H1 (cell line): ENCODE measurements at regions not wholly inside any gene's neighbourhood (a gene's known extent, or its start where the extent isn't known, plus 50 kb on each side); places are given as distances from the start of the nearest gene placed in this dataset.

ENCODE experiments used
- CTCF ChIA-PET: fragments of 300-600 bp; sonication (Branson Sonifier 250); formaldehyde crosslinking; loops from one replicate; lab custom pipeline; 2021; ENCODE audit not compliant: partially characterized antibody; lab: Charles Lee
- POLR2A ChIA-PET: fragments of 300-600 bp; sonication (Branson Sonifier 250); formaldehyde crosslinking; loops from one replicate; lab custom pipeline; 2021; ENCODE audit warnings: inconsistent platforms; ENCODE audit not compliant: partially characterized antibody; lab: Charles Lee
- DNase-seq, 2 experiments: peaks; one replicate each; pipeline versions ENCODE4 v3.0.0 to v3.0.0-alpha.2; 2010 to 2022; ENCODE audit warnings: low spot score in 2 of 2, low read depth in 1 of 2, mixed read lengths in 1 of 2
- FAIRE-seq: peaks from 2 replicates; lab custom pipeline; 2011; peaks lifted over from hg19 to GRCh38; lab: Jason Lieb, UNC
- H2AFZ ChIP-seq: 2 replicates; pipeline ENCODE4 v1.8.1; 2012; ENCODE audit warnings: low read length, inconsistent platforms
- H2AK5ac ChIP-seq: 2 replicates; pipeline ENCODE4 v1.6.1; 2013; ENCODE audit warnings: low read depth, low read length
- H2BK120ac ChIP-seq: replicated peaks from 2 replicates; pipeline ENCODE3; 2013; ENCODE audit warnings: low read depth, low read length, inconsistent platforms
- H2BK12ac ChIP-seq: 2 replicates; pipeline ENCODE4 v1.6.1; 2013; ENCODE audit warnings: low read depth, low read length
- H2BK15ac ChIP-seq: 2 replicates; pipeline ENCODE4 v1.6.1; 2013; ENCODE audit warnings: low read length
- H2BK20ac ChIP-seq: 2 replicates; pipeline ENCODE4 v1.6.1; 2013; ENCODE audit warnings: low read length
- H2BK5ac ChIP-seq: 2 replicates; pipeline ENCODE4 v1.6.1; 2013; ENCODE audit warnings: low read depth, low read length
- H3K14ac ChIP-seq: 2 replicates; pipeline ENCODE4 v1.6.1; 2013; ENCODE audit warnings: inconsistent platforms; ENCODE audit not compliant: insufficient read length
- H3K18ac ChIP-seq: 2 replicates; pipeline ENCODE4 v1.6.1; 2013; ENCODE audit warnings: low read length; ENCODE audit errors: extremely low read depth
- H3K23ac ChIP-seq: 2 replicates; pipeline ENCODE4 v1.6.1; 2013; ENCODE audit warnings: inconsistent platforms; ENCODE audit not compliant: insufficient read length
- H3K23me2 ChIP-seq: 2 replicates; pipeline ENCODE4 v1.6.1; 2013; ENCODE audit warnings: low read depth, low read length
- H3K27ac ChIP-seq: 2 replicates; pipeline ENCODE4 v1.6.1; 2011; ENCODE audit warnings: low read depth, low read length, inconsistent platforms
- H3K27me3 ChIP-seq, 4 experiments: replicated peaks in 1 of 4; 1 replicate in 1 of 4; 2 replicates in 3 of 4; pipeline versions ENCODE4 v1.6.1 to v1.8.1; 2011 to 2013; ENCODE audit warnings: low read length in 3 of 4, mild to moderate bottlenecking in 3 of 4, inconsistent platforms in 2 of 4, mixed read lengths in 2 of 4, moderate library complexity in 1 of 4; ENCODE audit not compliant: control insufficient read depth in 3 of 4, insufficient read depth in 3 of 4; ENCODE audit errors: extremely low read depth in 1 of 4
- H3K36me3 ChIP-seq, 4 experiments: 2 replicates each; pipeline versions ENCODE4 v1.6.1 to v1.8.1; 2011 to 2013; ENCODE audit warnings: mild to moderate bottlenecking in 4 of 4, low read length in 3 of 4, moderate library complexity in 2 of 4, control low read depth in 1 of 4, inconsistent platforms in 1 of 4; ENCODE audit not compliant: insufficient read depth in 4 of 4, control insufficient read depth in 2 of 4
- H3K4ac ChIP-seq: replicated peaks from 2 replicates; pipeline ENCODE3; 2013; ENCODE audit warnings: low read length, low read depth, mixed read lengths, inconsistent platforms; ENCODE audit not compliant: insufficient read length
- H3K4me1 ChIP-seq, 4 experiments: replicated peaks in 1 of 4; 1 replicate in 1 of 4; 2 replicates in 3 of 4; pipeline versions ENCODE4 v1.6.1 to v1.8.1; 2011 to 2013; ENCODE audit warnings: low read length in 3 of 4, inconsistent platforms in 2 of 4, mixed read lengths in 1 of 4; ENCODE audit not compliant: insufficient read depth in 4 of 4, control insufficient read depth in 3 of 4
- H3K4me2 ChIP-seq, 2 experiments: 2 replicates each; pipeline versions ENCODE4 v1.6.1 to v1.8.1; 2011 to 2013; ENCODE audit warnings: low read depth in 2 of 2, low read length in 2 of 2, control low read depth in 1 of 2, inconsistent platforms in 1 of 2, mild to moderate bottlenecking in 1 of 2; ENCODE audit not compliant: insufficient read depth in 1 of 2
- H3K4me3 ChIP-seq, 4 experiments: fragments of 200-600, 300-600 bp in 1 of 4; sonication (generic), shearing (Covaris generic), sonication (Bioruptor Twin) in 1 of 4; 2 replicates each; pipeline versions ENCODE4 v1.5.1 to v1.8.1; 2011 to 2016; ENCODE audit warnings: low read length in 4 of 4, low read depth in 3 of 4, control low read depth in 2 of 4, inconsistent platforms in 2 of 4, mild to moderate bottlenecking in 2 of 4, mixed read lengths in 1 of 4, moderate library complexity in 1 of 4; ENCODE audit not compliant: insufficient read depth in 2 of 4; ENCODE audit errors: extremely low read depth in 1 of 4
- H3K56ac ChIP-seq: replicated peaks from 2 replicates; pipeline ENCODE3; 2013; ENCODE audit warnings: low read depth, mild to moderate bottlenecking, mixed read lengths, low read length, inconsistent platforms; ENCODE audit not compliant: insufficient read length
- H3K79me1 ChIP-seq: 2 replicates; pipeline ENCODE4 v1.6.1; 2013; ENCODE audit warnings: low read depth, low read length, control low read depth
- H3K79me2 ChIP-seq, 2 experiments: 2 replicates each; pipeline versions ENCODE4 v1.6.1 to v1.8.1; 2012 to 2013; ENCODE audit warnings: low read length in 2 of 2, mild to moderate bottlenecking in 2 of 2, inconsistent platforms in 1 of 2; ENCODE audit not compliant: insufficient read depth in 2 of 2, control insufficient read depth in 1 of 2
- H3K9ac ChIP-seq, 4 experiments: replicated peaks in 1 of 4; 1 replicate in 1 of 4; 2 replicates in 3 of 4; pipeline versions ENCODE4 v1.6.1 to v1.8.1; 2011 to 2013; ENCODE audit warnings: low read depth in 3 of 4, low read length in 3 of 4, control low read depth in 2 of 4, mild to moderate bottlenecking in 2 of 4, moderate library complexity in 2 of 4, inconsistent platforms in 1 of 4; ENCODE audit errors: extremely low read depth in 1 of 4
- H3K9me3 ChIP-seq, 2 experiments: 2 replicates each; pipeline versions ENCODE4 v1.6.1 to v1.8.1; 2012 to 2013; ENCODE audit warnings: mild to moderate bottlenecking in 2 of 2, moderate library complexity in 2 of 2, control low read depth in 1 of 2, inconsistent platforms in 1 of 2, low read depth in 1 of 2, low read length in 1 of 2, mixed read lengths in 1 of 2; ENCODE audit not compliant: insufficient read depth in 2 of 2
- H4K20me1 ChIP-seq, 2 experiments: replicated peaks in 1 of 2; 2 replicates each; pipeline versions ENCODE3 to v1.8.1; 2011 to 2013; ENCODE audit warnings: inconsistent platforms in 2 of 2, low read length in 2 of 2, mild to moderate bottlenecking in 1 of 2; ENCODE audit not compliant: insufficient read depth in 2 of 2, control insufficient read depth in 1 of 2
- H4K5ac ChIP-seq: 2 replicates; pipeline ENCODE4 v1.6.1; 2013; ENCODE audit warnings: low read length, low read depth, mixed read lengths, inconsistent platforms; ENCODE audit not compliant: insufficient read length
- H4K8ac ChIP-seq: 2 replicates; pipeline ENCODE4 v1.8.0; 2013; ENCODE audit warnings: mild to moderate bottlenecking, moderate library complexity, low read length, inconsistent platforms; ENCODE audit not compliant: insufficient read depth; ENCODE audit errors: extremely low read depth
- H4K91ac ChIP-seq: replicated peaks from 2 replicates; pipeline ENCODE3; 2013; ENCODE audit warnings: low read length, mixed read lengths, inconsistent platforms; ENCODE audit not compliant: insufficient read length
- BACH1 ChIP-seq: IDR thresholded peaks from 2 replicates; pipeline ENCODE4 v1.6.1; 2012; ENCODE audit warnings: low read length, improper control_type of control experiment
- BCL11A ChIP-seq, 2 experiments: IDR thresholded peaks; one replicate each; pipeline ENCODE4 v1.6.1; 2011; ENCODE audit warnings: low read depth in 2 of 2, low read length in 2 of 2, mild to moderate bottlenecking in 2 of 2
- HDAC6 ChIP-seq: IDR thresholded peaks from one replicate; pipeline ENCODE4 v1.7.1; 2012; ENCODE audit warnings: low read depth, mild to moderate bottlenecking, inconsistent platforms, low read length, moderate library complexity
- POLR2A ChIP-seq, 2 experiments: IDR thresholded peaks; 1 replicate in 1 of 2; 2 replicates in 1 of 2; pipeline ENCODE4 v1.6.1; 2011; ENCODE audit warnings: low read depth in 2 of 2, low read length in 2 of 2, mild to moderate bottlenecking in 2 of 2; ENCODE audit errors: control extremely low read depth in 1 of 2
- RFX5 ChIP-seq: IDR thresholded peaks from 2 replicates; pipeline ENCODE4 v1.6.1; 2011; ENCODE audit warnings: low read depth, low read length, improper control_type of control experiment, borderline replicate concordance
- WGBS, 2 experiments: shearing (Covaris generic) in 1 of 2; methylation state at CpG; one replicate each; pipeline versions ENCODE4 v1.1.6 to v1.1.7; 2013 to 2015; ENCODE audit warnings: low lambda C conversion rate in 2 of 2, mixed read lengths in 2 of 2, inconsistent platforms in 1 of 2, low coverage in 1 of 2, missing lambda C conversion rate in 1 of 2; ENCODE audit not compliant: insufficient replicate concordance in 2 of 2, insufficient coverage in 1 of 2, insufficient read length in 1 of 2; ENCODE audit errors: extremely low coverage in 1 of 2, missing lambda C conversion rate in 1 of 2; 5-methylcytosine and 5-hydroxymethylcytosine counted together

- Histone ChIP-seq H4K91ac (no peak overlapping the region), H2BK120ac (no peak overlapping the region), H2BK15ac (0 out of 2 replicates have a peak overlapping the region, but pooled peaks have one; percentile 14), H4K20me1 (no peaks in the 10 kb centered on the region), H3K79me1 (no peaks in the 10 kb centered on the region), H2BK12ac (no peak overlapping the region), H3K27ac (no peak overlapping the region), H3K18ac (no peak overlapping the region), H3K23me2 (no peaks in the 10 kb centered on the region), H3K27me3 (no peaks in the 10 kb centered on the region), H3K23ac (no peak overlapping the region), H3K9me3 (no peaks in the 10 kb centered on the region), H4K8ac (no peak overlapping the region; the same call in 1 of the 2 replicates), H3K56ac (no peak overlapping the region), H3K4ac (no peak overlapping the region), H3K4me1 (no peaks in the 10 kb centered on the region), H3K4me2 (no peak overlapping the region), H2AK5ac (no peak overlapping the region), H2AFZ (peak overlapping the region; percentile 88), H3K36me3 (no peaks in the 10 kb centered on the region), H2BK20ac (no peak overlapping the region), H3K9ac (no peak overlapping the region), H3K79me2 (no peaks in the 10 kb centered on the region), H4K5ac (no peak overlapping the region), H3K4me3 (no peak overlapping the region), H2BK5ac (no peak overlapping the region), H3K14ac (no peak overlapping the region)
- ChIA-PET POLR2A (interaction anchor here (1.0 kb wide), 1 partner anchor 179 kb away, joined by 3 read pairs; no protein-coding TSS in a partner anchor), CTCF (interaction anchor here (1.0 to 2.2 kb wide), 13 partner anchors 9 to 1179 kb away, joined by 3 to 11 read pairs (median 4); no protein-coding TSS in a partner anchor)
- TF ChIP-seq BCL11A (IDR thresholded peaks at IDR 0.05; ENCODE audit: low read depth in 2 of 2, low read length in 2 of 2) (no peak), BACH1 (no peak), POLR2A (IDR thresholded peaks at IDR 0.05; ENCODE audit: control extremely low read depth in 1 of 2, low read depth in 2 of 2, low read length in 2 of 2) (no peak), RFX5 (no peak), HDAC6 (no peak)
- FAIRE-seq (no peak), DNase-seq (no peak)
- WGBS, 2 experiments: 92% methylated on average over 3 of the region's 3 CpGs; no CpG with 5 or more reads in 1 of the 2 experiments
Measured at GRCh38 chr1:191125950-191126349, 648.3 kb upstream of the BRINP3 start.
